WTC11 (cell line): ENCODE measurements at regions not wholly inside any gene's neighbourhood (a gene's known extent, or its start where the extent isn't known, plus 50 kb on each side); places are given as distances from the start of the nearest gene placed in this dataset.

Experiments used
- ATF2 ChIP-seq: sonication (generic); formaldehyde crosslinking; IDR thresholded peaks from 2 replicates; pipeline ENCODE4 v1.8.1; 2022; ENCODE audit warnings: low read depth, missing genetic modification reagents, borderline replicate concordance
- CDX4 ChIP-seq: fragments of 250-450 bp; sonication (Bioruptor Pico); IDR thresholded peaks from 2 replicates; pipeline ENCODE4 v1.9.0; 2021; ENCODE audit warnings: moderate library complexity, mild to moderate bottlenecking, inconsistent platforms, borderline replicate concordance
- CREB1 ChIP-seq: sonication (generic); formaldehyde crosslinking; IDR thresholded peaks from 2 replicates; pipeline ENCODE4 v1.8.0; 2023; ENCODE audit warnings: mild to moderate bottlenecking, missing genetic modification reagents
- CTCF ChIP-seq: fragments of 200-600 bp; IDR thresholded peaks from 2 replicates; pipeline ENCODE4 v1.8.0; 2022; ENCODE audit warnings: antibody characterized with exemption
- E2F1 ChIP-seq: sonication (generic); formaldehyde crosslinking; IDR thresholded peaks from 2 replicates; pipeline ENCODE4 v1.8.0; 2022; ENCODE audit warnings: mild to moderate bottlenecking, missing genetic modification reagents
- E2F4 ChIP-seq: sonication (generic); formaldehyde crosslinking; IDR thresholded peaks from 2 replicates; pipeline ENCODE4 v1.8.1; 2022; ENCODE audit warnings: low read depth, mild to moderate bottlenecking, moderate library complexity, missing genetic modification reagents, borderline replicate concordance
- EMX1 ChIP-seq: fragments of 250-450 bp; sonication (Bioruptor Pico); IDR thresholded peaks from 2 replicates; pipeline ENCODE4 v1.8.0; 2021; ENCODE audit warnings: mild to moderate bottlenecking
- ERG ChIP-seq: fragments of 250-450 bp; sonication (Bioruptor Pico); IDR thresholded peaks from 2 replicates; pipeline ENCODE4 v1.8.0; 2021; ENCODE audit warnings: mild to moderate bottlenecking
- KAT7 ChIP-seq: sonication (generic); formaldehyde crosslinking; IDR thresholded peaks from 2 replicates; pipeline ENCODE4 v1.8.1; 2023; ENCODE audit warnings: missing genetic modification reagents, mild to moderate bottlenecking, borderline replicate concordance
- MYBL2 ChIP-seq: sonication (generic); formaldehyde crosslinking; IDR thresholded peaks from 2 replicates; pipeline ENCODE4 v1.8.1; 2023; ENCODE audit warnings: mild to moderate bottlenecking, moderate library complexity, missing genetic modification reagents
- NFE2L1 ChIP-seq: sonication (generic); formaldehyde crosslinking; IDR thresholded peaks from 2 replicates; pipeline ENCODE4 v1.8.1; 2023; ENCODE audit warnings: missing genetic modification reagents
- PRDM15 ChIP-seq: sonication (generic); formaldehyde crosslinking; IDR thresholded peaks from 2 replicates; pipeline ENCODE4 v1.8.0; 2022; ENCODE audit warnings: missing genetic modification reagents
- PRRX2 ChIP-seq: fragments of 250-450 bp; sonication (Bioruptor Pico); IDR thresholded peaks from 2 replicates; pipeline ENCODE4 v1.8.0; 2021; ENCODE audit warnings: mild to moderate bottlenecking
- SOX15 ChIP-seq: fragments of 250-450 bp; sonication (Bioruptor Pico); IDR thresholded peaks from 2 replicates; pipeline ENCODE4 v1.9.0; 2021; ENCODE audit warnings: mild to moderate bottlenecking
- STAT6 ChIP-seq: sonication (generic); formaldehyde crosslinking; conservative IDR thresholded peaks from 2 replicates; pipeline ENCODE4 v1.8.1; 2023; ENCODE audit warnings: mild to moderate bottlenecking, low read depth, missing genetic modification reagents, moderate library complexity
- TCF7 ChIP-seq: sonication (generic); formaldehyde crosslinking; IDR thresholded peaks from 2 replicates; pipeline ENCODE4 v1.8.0; 2022; ENCODE audit warnings: mild to moderate bottlenecking, low read depth, missing genetic modification reagents, moderate library complexity
- TEAD4 ChIP-seq: sonication (generic); formaldehyde crosslinking; IDR thresholded peaks from 2 replicates; pipeline ENCODE4 v1.8.0; 2022; ENCODE audit warnings: mild to moderate bottlenecking, missing genetic modification reagents
- USF2 ChIP-seq: sonication (generic); formaldehyde crosslinking; IDR thresholded peaks from 2 replicates; pipeline ENCODE4 v1.8.1; 2023; ENCODE audit warnings: mild to moderate bottlenecking, missing genetic modification reagents, moderate library complexity
- ZMAT4 ChIP-seq: fragments of 250-450 bp; sonication (Bioruptor Pico); IDR thresholded peaks from 2 replicates; pipeline ENCODE4 v1.9.0; 2021; ENCODE audit warnings: mild to moderate bottlenecking
- ZNF263 ChIP-seq: sonication (generic); formaldehyde crosslinking; IDR thresholded peaks from 2 replicates; pipeline ENCODE4 v1.8.1; 2022; ENCODE audit warnings: low read depth, mild to moderate bottlenecking, moderate library complexity, missing genetic modification reagents
- ZNF423 ChIP-seq: fragments of 250-450 bp; sonication (Bioruptor Pico); IDR thresholded peaks from 2 replicates; pipeline ENCODE4 v2.1.2; 2022; ENCODE audit warnings: mild to moderate bottlenecking, moderate library complexity

GRCh38 chr4:154916068-154916467, 135.0 kb downstream of the RBM46 start (continued):
- TF ChIP-seq PRDM15 (CRISPR knock-in tag) (no peak), ZMAT4 (CRISPR knock-in tag) (no peak), ATF2 (CRISPR knock-in tag) (no peak), NFE2L1 (CRISPR knock-in tag) (0 out of 2 replicates have a peak, but pooled peaks have one; percentile 66), EMX1 (CRISPR knock-in tag) (no peak; the same call in 1 of the 2 replicates), ZNF423 (CRISPR knock-in tag) (0 out of 2 replicates have a peak, but pooled peaks have one; percentile 35), CTCF (no peak), KAT7 (CRISPR knock-in tag) (no peak), SOX15 (CRISPR knock-in tag) (no peak), CDX4 (no peak), E2F1 (CRISPR knock-in tag) (no peak), MYBL2 (no peak), TEAD4 (CRISPR knock-in tag) (no peak), TCF7 (CRISPR knock-in tag) (no peak), USF2 (no peak), E2F4 (CRISPR knock-in tag) (no peak), PRRX2 (CRISPR knock-in tag) (peak; percentile 81; the same call in 1 of the 2 replicates), ERG (CRISPR knock-in tag) (peak; percentile 33; the same call in 1 of the 2 replicates), CREB1 (CRISPR knock-in tag) (no peak), STAT6 (CRISPR knock-in tag) (no peak), ZNF263 (CRISPR knock-in tag) (no peak)
